Skeletal muscle tissue (tissue), 3 donors: ENCODE measurements at regions not wholly inside any gene's neighbourhood (a gene's known extent, or its start where the extent isn't known, plus 50 kb on each side); places are given as distances from the start of the nearest gene placed in this dataset.
"Not testable (repeated sequence)": the region's sequence is repeated elsewhere in the genome, so short reads cannot be mapped to it uniquely, and the experiment has no call there.

Experiments
- H3K27ac ChIP-seq: one replicate; pipeline ENCODE4 v1.7.0; 2013; ENCODE audit warnings: mild to moderate bottlenecking, low read depth, low read length, inconsistent platforms
- H3K27me3 ChIP-seq, 3 donors: one replicate each; pipeline ENCODE4 v1.7.0; 2013; ENCODE audit warnings: low read length in 3 of 3; ENCODE audit not compliant: control insufficient read depth in 3 of 3, insufficient read depth in 3 of 3
- H3K36me3 ChIP-seq, 3 donors: one replicate each; pipeline ENCODE4 v1.7.0; 2013; ENCODE audit warnings: low read length in 3 of 3; ENCODE audit not compliant: control insufficient read depth in 3 of 3, insufficient read depth in 3 of 3
- H3K4me1 ChIP-seq, 3 donors: one replicate each; pipeline ENCODE4 v1.7.0; 2013; ENCODE audit warnings: low read length in 3 of 3, mild to moderate bottlenecking in 3 of 3; ENCODE audit not compliant: control insufficient read depth in 3 of 3, insufficient read depth in 3 of 3
- H3K4me3 ChIP-seq, 3 donors: one replicate each; pipeline ENCODE4 v1.7.0; 2013; ENCODE audit warnings: low read length in 3 of 3
- H3K9ac ChIP-seq, 3 donors: one replicate each; pipeline ENCODE4 v1.7.0; 2013; ENCODE audit warnings: low read length in 3 of 3, mild to moderate bottlenecking in 3 of 3, moderate library complexity in 2 of 3, low read depth in 1 of 3
- H3K9me3 ChIP-seq, 3 donors: one replicate each; pipeline ENCODE4 v1.7.0; 2013; ENCODE audit warnings: low read length in 3 of 3; ENCODE audit not compliant: control insufficient read depth in 3 of 3
- donor health status: Osteomylitis.

DNA sequence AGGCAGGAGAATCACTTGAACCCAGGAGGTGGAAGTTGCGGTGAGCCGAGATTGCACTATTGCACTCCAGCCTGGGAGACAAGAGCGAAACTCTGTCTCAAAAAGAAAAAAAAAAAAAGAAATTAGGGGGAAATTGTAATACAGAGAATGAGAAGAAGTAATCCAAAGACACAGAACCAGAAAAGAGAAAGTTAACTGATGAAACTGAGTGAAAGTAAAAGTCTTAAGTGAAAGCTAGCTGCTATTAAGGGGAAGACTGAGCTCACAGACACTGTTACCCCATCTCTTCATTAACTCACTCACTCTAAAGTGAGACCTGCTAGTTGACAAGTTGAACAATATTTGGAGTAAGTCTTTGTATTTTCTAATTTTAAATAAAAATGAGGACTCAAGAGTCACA lies 763.0 kb upstream of the PCDH10 start:
- H3K4me1 ChIP-seq, result no peaks in the 10 kb centered on the region
- H3K36me3 ChIP-seq, result no peaks in the 10 kb centered on the region
- H3K4me3 ChIP-seq, result no peak overlapping the region
- no peak overlapping the region for H3K9ac ChIP-seq
- H3K27ac ChIP-seq, result no peak overlapping the region
- no peaks in the 10 kb centered on the region for H3K27me3 ChIP-seq
- no peaks in the 10 kb centered on the region for H3K9me3 ChIP-seq

DNA sequence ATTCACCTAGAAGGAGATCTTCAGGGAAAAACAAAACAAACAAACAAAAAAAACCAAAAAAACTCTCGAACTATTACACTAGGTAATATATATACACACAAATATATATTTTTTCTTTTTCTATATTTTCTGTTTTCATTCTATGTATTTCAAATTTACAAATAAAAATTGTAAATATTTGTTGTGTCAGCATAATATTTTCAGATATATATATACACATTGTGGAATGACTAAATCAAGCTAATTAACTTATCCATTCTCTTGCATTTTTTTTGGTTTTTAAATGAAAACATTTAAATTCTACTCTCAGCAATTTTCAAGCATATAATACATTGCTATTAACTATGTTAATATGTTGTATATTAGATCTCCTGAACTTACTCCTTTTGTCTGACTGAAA lies 762.0 kb upstream of the PCDH10 start:
- no peak overlapping the region for H3K4me3 ChIP-seq
- H3K9me3 ChIP-seq, result no peaks in the 10 kb centered on the region
- H3K36me3 ChIP-seq, result no peaks in the 10 kb centered on the region
- H3K4me1 ChIP-seq, result no peaks in the 10 kb centered on the region
- no peak overlapping the region for H3K27ac ChIP-seq
- no peak overlapping the region for H3K9ac ChIP-seq
- H3K27me3 ChIP-seq, result no peaks in the 10 kb centered on the region

DNA sequence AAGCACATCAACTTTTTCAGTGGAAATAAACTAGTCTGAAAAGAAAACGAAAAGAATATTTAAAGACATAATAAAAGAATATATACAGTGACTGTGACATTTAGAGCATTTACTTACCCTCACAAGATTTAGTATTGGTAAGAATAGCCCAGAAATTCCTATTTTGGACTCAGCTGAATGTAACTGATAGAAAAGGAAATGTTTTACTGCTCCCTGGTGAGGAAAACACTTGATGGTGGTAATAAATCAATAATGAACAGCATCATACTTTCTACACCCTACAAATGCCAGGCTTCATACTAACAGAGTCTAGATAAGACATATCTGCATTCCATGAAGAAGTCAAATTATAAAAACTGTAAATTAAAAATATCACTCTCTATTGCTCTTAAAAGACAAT lies 753.5 kb upstream of the PCDH10 start:
- no peaks in the 10 kb centered on the region for H3K9me3 ChIP-seq
- H3K27me3 ChIP-seq, result no peaks in the 10 kb centered on the region
- H3K36me3 ChIP-seq, result no peaks in the 10 kb centered on the region
- no peak overlapping the region for H3K27ac ChIP-seq
- H3K4me1 ChIP-seq, result no peaks in the 10 kb centered on the region
- no peak overlapping the region for H3K9ac ChIP-seq
- no peak overlapping the region for H3K4me3 ChIP-seq

DNA sequence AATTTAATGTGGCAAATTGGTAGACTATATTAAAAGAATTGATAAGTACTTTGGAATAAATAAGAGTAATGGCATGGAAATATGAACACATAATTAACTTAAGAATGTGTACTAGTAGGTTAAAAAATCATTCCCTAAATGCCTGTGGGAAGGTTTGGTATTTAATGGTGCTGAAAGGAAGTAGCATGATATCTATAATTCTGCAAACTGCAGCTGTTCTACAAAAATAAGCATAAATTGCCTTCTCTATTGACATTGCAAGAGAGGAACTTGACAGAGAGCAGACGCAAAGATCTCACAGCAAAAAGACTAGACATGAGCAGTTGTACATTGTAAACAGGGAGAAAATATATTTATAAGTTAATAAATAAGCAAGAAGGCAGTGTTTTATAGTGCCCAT lies 752.5 kb upstream of the PCDH10 start:
- no peaks in the 10 kb centered on the region for H3K4me1 ChIP-seq
- H3K27ac ChIP-seq, result no peak overlapping the region
- no peak overlapping the region for H3K9ac ChIP-seq
- no peaks in the 10 kb centered on the region for H3K27me3 ChIP-seq
- no peak overlapping the region for H3K4me3 ChIP-seq
- no peaks in the 10 kb centered on the region for H3K9me3 ChIP-seq
- no peaks in the 10 kb centered on the region for H3K36me3 ChIP-seq

DNA sequence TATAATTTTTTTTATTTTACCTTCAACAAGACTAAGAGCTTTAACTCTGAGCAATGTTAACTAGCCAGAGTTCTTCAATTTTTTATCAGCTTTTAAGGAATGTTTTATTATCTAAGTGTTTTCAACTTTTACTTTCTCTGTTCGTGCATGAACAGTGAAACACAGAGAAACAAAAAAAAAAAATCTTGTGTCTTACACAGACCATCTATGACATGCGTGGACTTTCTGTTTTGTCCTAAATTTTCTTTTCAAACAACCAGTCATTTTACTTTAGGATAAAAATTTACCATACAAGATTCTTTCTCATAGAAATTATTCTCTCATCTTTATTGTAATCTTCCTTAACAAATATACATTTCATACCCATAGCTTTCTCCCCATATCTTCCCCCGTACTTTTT lies 731.9 kb upstream of the PCDH10 start:
- Histone ChIP-seq H3K9ac (no peak overlapping the region), H3K27me3 (no peaks in the 10 kb centered on the region), H3K4me3 (no peak overlapping the region), H3K4me1 (no peaks in the 10 kb centered on the region), H3K9me3 (no peaks in the 10 kb centered on the region), H3K27ac (no peak overlapping the region), H3K36me3 (no peaks in the 10 kb centered on the region)

DNA sequence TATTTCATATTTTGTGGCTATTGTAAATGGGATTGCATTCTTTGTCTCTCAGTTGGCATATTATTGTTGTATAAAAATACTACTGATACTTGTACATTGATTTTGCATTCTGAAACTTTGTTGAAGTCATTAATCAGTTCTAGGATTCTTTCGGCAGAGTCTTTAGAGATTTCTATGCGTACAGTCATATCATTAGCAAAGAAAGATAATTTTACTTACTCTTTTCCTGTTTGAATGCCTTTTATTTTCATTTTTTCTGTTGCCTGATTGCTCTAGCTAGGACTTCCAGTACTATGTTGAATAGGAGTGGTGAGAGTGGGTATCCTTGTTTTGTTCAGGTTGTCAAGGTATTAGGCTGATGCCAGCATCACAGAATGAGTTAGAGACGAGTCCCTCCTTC lies 722.0 kb upstream of the PCDH10 start:
- Histone ChIP-seq H3K27me3 (no peaks in the 10 kb centered on the region), H3K4me1 (no peaks in the 10 kb centered on the region), H3K9ac (no peak overlapping the region), H3K4me3 (no peak overlapping the region), H3K36me3 (no peaks in the 10 kb centered on the region), H3K9me3 (no peaks in the 10 kb centered on the region), H3K27ac (no peak overlapping the region)

DNA sequence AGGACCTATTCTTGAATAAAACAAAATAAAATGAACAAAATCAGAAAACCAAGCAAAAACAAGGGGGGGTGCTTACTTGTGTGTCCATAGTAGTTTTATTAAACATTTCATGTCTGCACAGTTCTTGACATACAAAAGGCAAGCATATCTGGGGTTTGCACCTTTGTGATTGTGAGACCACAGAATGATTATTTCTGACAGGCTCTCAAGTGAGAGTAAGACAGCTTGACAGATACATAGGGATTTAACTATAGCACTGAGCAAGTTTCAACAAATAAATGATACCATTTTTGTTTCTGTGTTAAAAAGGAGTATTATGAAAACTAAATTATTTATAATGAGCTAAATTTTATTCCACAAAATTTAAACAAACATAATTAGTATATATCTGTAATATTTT lies 712.0 kb upstream of the PCDH10 start:
- no peak overlapping the region for H3K4me3 ChIP-seq
- H3K27ac ChIP-seq, result no peak overlapping the region
- H3K9ac ChIP-seq, result no peak overlapping the region
- no peaks in the 10 kb centered on the region for H3K4me1 ChIP-seq
- H3K36me3 ChIP-seq, result no peaks in the 10 kb centered on the region
- H3K27me3 ChIP-seq, result no peaks in the 10 kb centered on the region
- H3K9me3 ChIP-seq, result no peaks in the 10 kb centered on the region

DNA sequence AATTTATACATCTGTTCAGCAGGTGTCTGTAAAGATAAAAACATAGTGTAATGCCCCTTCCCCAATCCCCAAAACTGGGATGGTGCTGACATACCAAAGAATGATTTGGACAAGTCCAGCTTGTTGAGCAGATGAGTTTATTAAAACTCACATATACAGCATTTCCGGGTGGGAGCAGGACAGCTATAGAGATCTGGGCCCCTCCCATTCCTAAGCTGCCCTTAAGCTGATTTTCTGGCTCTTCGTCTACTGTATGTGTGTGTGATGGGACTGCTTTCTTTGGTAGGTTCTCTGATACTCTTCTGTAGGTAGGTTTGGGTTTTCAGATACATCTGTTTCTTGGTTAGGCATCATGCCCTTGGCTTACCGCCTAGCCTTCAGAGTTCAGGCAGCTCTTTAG lies 703.7 kb upstream of the PCDH10 start:
- no peaks in the 10 kb centered on the region for H3K36me3 ChIP-seq
- no peaks in the 10 kb centered on the region for H3K27me3 ChIP-seq
- no peak overlapping the region for H3K27ac ChIP-seq
- H3K4me1 ChIP-seq, result no peaks in the 10 kb centered on the region
- H3K9me3 ChIP-seq, result peaks cover 0 to 3% (median 0%) of the 10 kb centered on the region in 3 donors
- no peak overlapping the region for H3K4me3 ChIP-seq
- no peak overlapping the region for H3K9ac ChIP-seq

DNA sequence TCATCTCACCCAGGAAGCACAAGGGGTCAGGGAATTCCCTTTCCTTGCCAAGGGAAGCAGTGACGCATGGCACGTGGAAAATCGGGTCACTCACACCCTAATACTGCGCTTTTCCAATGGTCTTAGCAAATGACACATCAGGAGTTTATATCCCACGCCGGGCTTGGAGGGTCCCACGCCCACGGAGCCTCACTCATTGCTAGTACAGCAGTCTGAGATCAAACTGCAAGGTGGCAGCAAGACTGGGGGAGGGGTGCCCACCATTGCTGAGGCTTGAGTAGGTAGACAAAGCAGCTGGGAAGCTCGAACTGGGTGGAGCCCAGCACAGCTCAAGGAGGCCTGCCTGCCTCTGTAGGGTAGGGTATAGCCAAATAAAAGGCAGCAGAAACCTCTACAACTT lies 691.1 kb upstream of the PCDH10 start:
- not testable (repeated sequence) for H3K4me1 ChIP-seq, H3K4me3 ChIP-seq, H3K27me3 ChIP-seq, H3K36me3 ChIP-seq, H3K27ac ChIP-seq, H3K9me3 ChIP-seq, H3K9ac ChIP-seq

DNA sequence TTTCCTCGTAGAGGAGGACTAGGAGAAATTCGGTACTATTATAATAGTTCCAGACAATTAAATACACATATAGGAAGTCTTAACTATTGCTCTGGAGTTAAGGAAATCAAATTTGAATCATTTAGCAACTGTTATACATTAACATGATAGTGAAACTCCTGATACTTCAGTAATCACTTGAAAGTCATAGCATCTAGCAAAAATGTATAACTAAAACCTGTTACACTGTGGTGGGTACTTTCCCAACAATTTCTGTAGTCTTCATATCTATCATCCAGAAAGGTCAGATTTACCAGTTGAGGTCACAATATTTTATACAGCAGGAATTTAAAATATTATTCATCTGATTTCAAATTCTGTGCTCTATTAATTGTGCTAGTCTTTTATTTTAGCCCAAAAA lies 669.6 kb upstream of the PCDH10 start:
- Histone ChIP-seq H3K9ac (no peak overlapping the region), H3K4me3 (no peak overlapping the region), H3K36me3 (no peaks in the 10 kb centered on the region), H3K9me3 (no peaks in the 10 kb centered on the region), H3K27me3 (no peaks in the 10 kb centered on the region), H3K27ac (no peak overlapping the region), H3K4me1 (no peaks in the 10 kb centered on the region)

DNA sequence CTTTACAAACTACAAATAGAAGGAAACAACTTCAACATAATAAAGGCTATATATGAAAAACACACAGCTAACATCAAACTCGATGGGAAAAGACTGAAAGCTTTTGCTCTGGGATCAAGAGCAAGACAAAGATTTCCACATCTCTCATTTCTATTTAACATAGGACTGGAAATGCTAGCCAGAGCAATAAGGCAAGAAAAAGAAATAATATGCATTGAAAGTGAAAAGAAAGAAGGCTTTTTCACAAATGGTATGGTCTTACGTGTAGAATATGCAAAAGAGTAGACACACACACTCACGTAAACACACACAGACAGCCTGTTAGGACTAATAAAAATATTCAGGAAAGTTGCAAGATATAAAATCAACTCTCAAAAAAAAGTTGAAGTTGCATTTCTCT lies 660.5 kb upstream of the PCDH10 start:
- Histone ChIP-seq H3K27ac (no peak overlapping the region), H3K9me3 (peaks cover 0 to 3% (median 0%) of the 10 kb centered on the region in 3 donors)

More for the DNA sequence above, 660.5 kb upstream of the PCDH10 start:
- Histone ChIP-seq H3K36me3 (no peaks in the 10 kb centered on the region), H3K4me1 (no peaks in the 10 kb centered on the region), H3K4me3 (no peak overlapping the region), H3K9ac (no peak overlapping the region), H3K27me3 (no peaks in the 10 kb centered on the region)
